Psoas muscle (tissue), 7 donors: ENCODE measurements at regions not wholly inside any gene's neighbourhood (a gene's known extent, or its start where the extent isn't known, plus 50 kb on each side); places are given as distances from the start of the nearest gene placed in this dataset.
A peak's percentile ranks its signal among the peaks of the same experiment; 100 is the strongest.

Source experiments
- ATAC-seq, 4 donors: fragments of 200-7000 bp; cut with Tn5 transposase; one replicate each; pipeline ENCODE4 v1.9.1; 2020; ENCODE audit warnings: moderate library complexity in 3 of 4, mild to moderate bottlenecking in 2 of 4
- DNase-seq, 2 donors: peaks; one replicate each; pipeline ENCODE4 v3.0.0-alpha.2; 2020
- H3K27ac ChIP-seq: fragments of 200-600 bp; one replicate; pipeline ENCODE4 v1.8.0; 2022
- H3K27me3 ChIP-seq, 3 donors: fragments of 200-600 bp in 1 of 3; one replicate each; pipeline versions ENCODE4 v1.6.1 to v1.8.0; 2013 to 2022; ENCODE audit warnings: low read length in 2 of 3, mild to moderate bottlenecking in 2 of 3, moderate library complexity in 1 of 3; ENCODE audit not compliant: insufficient read depth in 3 of 3
- H3K36me3 ChIP-seq, 2 donors: fragments of 200-600 bp in 1 of 2; one replicate each; pipeline versions ENCODE4 v1.6.1 to v1.8.0; 2013 to 2022; ENCODE audit warnings: low read depth in 1 of 2, mild to moderate bottlenecking in 1 of 2, moderate library complexity in 1 of 2; ENCODE audit not compliant: insufficient read depth in 1 of 2
- H3K4me1 ChIP-seq: fragments of 200-600 bp; one replicate; pipeline ENCODE4 v1.8.0; 2022
- H3K4me3 ChIP-seq: fragments of 200-600 bp; one replicate; pipeline ENCODE4 v1.8.0; 2022; ENCODE audit warnings: mild to moderate bottlenecking
- H3K9me3 ChIP-seq: fragments of 200-600 bp; one replicate; pipeline ENCODE4 v1.8.0; 2022
- WGBS, 3 donors: extraction: QIAGEN DNeasy Blood & Tissue Kit; methylation state at CpG; one replicate each; pipeline versions ENCODE4 v1.1.6 to v1.1.7; 2013; 5-methylcytosine and 5-hydroxymethylcytosine counted together
- intact Hi-C, 2 donors: fragments of 100-400 bp; cut with DNase I; formaldehyde crosslinking; loops; one replicate each; pipeline versions ENCODE4 v1.11.0 to v1.14.2; 2022
- TF ChIP-seq, protein P1 (sequence below): fragments of 200-600 bp; IDR thresholded peaks from one replicate; pipeline ENCODE4 v1.8.0; 2022; ENCODE audit warnings: antibody characterized with exemption
- donor health status: healthy with polysubstance abuse.
- donor health status: DM: no; HTN: no; CAD: no; lungs with moderate emphysema.
- donor health status: Bipolar disorder and iron deficiency.
- donor health status: healthy.
- donor health status: DM: yes; HTN: yes; CAD: no.
- donor health status: DM: no; HTN: no; CAD: no.
- donor health status: DM: yes; HTN: yes; CAD: no.

GRCh38 chr21:35288238-35288637 lies 239.1 kb upstream of the RUNX1 start:
- Histone ChIP-seq H3K9me3 (peaks cover 4% of the 10 kb centered on the region), H3K4me1 (peaks cover under 1% of the 10 kb centered on the region), H3K27ac (no peak overlapping the region), H3K36me3 (no peaks in the 10 kb centered on the region), H3K27me3 (no peaks in the 10 kb centered on the region), H3K4me3 (no peak overlapping the region)
- TF ChIP-seq, protein P1, sequence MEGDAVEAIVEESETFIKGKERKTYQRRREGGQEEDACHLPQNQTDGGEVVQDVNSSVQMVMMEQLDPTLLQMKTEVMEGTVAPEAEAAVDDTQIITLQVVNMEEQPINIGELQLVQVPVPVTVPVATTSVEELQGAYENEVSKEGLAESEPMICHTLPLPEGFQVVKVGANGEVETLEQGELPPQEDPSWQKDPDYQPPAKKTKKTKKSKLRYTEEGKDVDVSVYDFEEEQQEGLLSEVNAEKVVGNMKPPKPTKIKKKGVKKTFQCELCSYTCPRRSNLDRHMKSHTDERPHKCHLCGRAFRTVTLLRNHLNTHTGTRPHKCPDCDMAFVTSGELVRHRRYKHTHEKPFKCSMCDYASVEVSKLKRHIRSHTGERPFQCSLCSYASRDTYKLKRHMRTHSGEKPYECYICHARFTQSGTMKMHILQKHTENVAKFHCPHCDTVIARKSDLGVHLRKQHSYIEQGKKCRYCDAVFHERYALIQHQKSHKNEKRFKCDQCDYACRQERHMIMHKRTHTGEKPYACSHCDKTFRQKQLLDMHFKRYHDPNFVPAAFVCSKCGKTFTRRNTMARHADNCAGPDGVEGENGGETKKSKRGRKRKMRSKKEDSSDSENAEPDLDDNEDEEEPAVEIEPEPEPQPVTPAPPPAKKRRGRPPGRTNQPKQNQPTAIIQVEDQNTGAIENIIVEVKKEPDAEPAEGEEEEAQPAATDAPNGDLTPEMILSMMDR: no peak
- DNase-seq: no peak
- intact Hi-C loops: no loop called here
- ATAC-seq: no peak
- 94 to 99% (median 96%) methylated on average over 2 of the region's 2 CpGs for WGBS, 3 donors

- intact Hi-C loops: no loop called here
- TF ChIP-seq, protein P1: no peak
- no peak overlapping the region for H3K4me3 ChIP-seq
- ATAC-seq: peak; percentile 39 to 61 (median 52)
- no peak overlapping the region for H3K27ac ChIP-seq
- peaks cover 5% of the 10 kb centered on the region for H3K9me3 ChIP-seq
- WGBS, 3 donors: 24 to 34% (median 30%) methylated on average over 6 of the region's 6 CpGs
- H3K36me3 ChIP-seq: no peaks in the 10 kb centered on the region
- no peaks in the 10 kb centered on the region for H3K27me3 ChIP-seq
- peak; percentile 52 to 60 for DNase-seq
- peaks cover 3% of the 10 kb centered on the region for H3K4me1 ChIP-seq
These were observed 235.1 kb upstream of the RUNX1 start for GRCh38 chr21:35284199-35284598.

DNA sequence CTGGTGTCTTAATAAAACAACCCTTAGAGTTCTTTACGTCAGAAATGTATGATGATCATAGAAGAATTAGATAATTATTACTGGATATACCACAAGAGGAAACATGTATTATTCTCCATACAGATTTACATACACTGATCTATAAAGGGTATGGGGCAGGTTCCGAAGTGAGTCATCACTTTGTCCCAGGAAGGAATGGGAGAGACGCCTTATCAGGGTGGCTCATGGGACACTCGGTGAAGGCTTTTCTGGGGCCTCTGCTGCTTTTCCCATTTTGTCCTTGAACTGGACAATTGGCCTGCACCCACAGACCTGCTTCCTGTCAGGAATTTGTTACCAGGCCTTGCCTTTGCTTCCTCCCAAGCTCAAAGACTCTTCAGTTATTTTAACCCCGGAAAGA lies 233.8 kb upstream of the RUNX1 start:
- H3K36me3 ChIP-seq: no peaks in the 10 kb centered on the region
- H3K9me3 ChIP-seq: peaks cover 7% of the 10 kb centered on the region
- no peaks in the 10 kb centered on the region for H3K27me3 ChIP-seq
- peaks cover 3% of the 10 kb centered on the region for H3K4me1 ChIP-seq
- no peak for ATAC-seq
- TF ChIP-seq, protein P1: no peak
- 79 to 90% (median 87%) methylated on average over 5 of the region's 5 CpGs for WGBS, 3 donors
- DNase-seq: no peak
- H3K4me3 ChIP-seq: no peak overlapping the region
- intact Hi-C loops: no loop called here
- H3K27ac ChIP-seq: no peak overlapping the region

- H3K27ac ChIP-seq: no peak overlapping the region
- H3K27me3 ChIP-seq: no peaks in the 10 kb centered on the region
- peaks cover 3% of the 10 kb centered on the region for H3K4me1 ChIP-seq
- TF ChIP-seq, protein P1: no peak
- intact Hi-C loops: no loop called here
- H3K4me3 ChIP-seq: no peak overlapping the region
- no peak for ATAC-seq
- H3K9me3 ChIP-seq: peaks cover 3% of the 10 kb centered on the region
- DNase-seq: no peak
- 57 to 69% (median 57%) methylated on average over 3 of the region's 3 CpGs for WGBS, 3 donors
- H3K36me3 ChIP-seq: no peaks in the 10 kb centered on the region
These were observed 232.9 kb upstream of the RUNX1 start for GRCh38 chr21:35281956-35282355.

GRCh38 chr21:35280231-35280630 lies 231.1 kb upstream of the RUNX1 start:
- Histone ChIP-seq H3K27ac (no peak overlapping the region), H3K36me3 (no peaks in the 10 kb centered on the region), H3K4me3 (no peak overlapping the region), H3K4me1 (peaks cover 3% of the 10 kb centered on the region), H3K9me3 (peaks cover 3% of the 10 kb centered on the region), H3K27me3 (no peaks in the 10 kb centered on the region)
- intact Hi-C loops: no loop called here
- ATAC-seq (no peak), DNase-seq (no peak)
- TF ChIP-seq, protein P1: no peak
